ENCODE measurements at regions not wholly inside any gene's neighbourhood (a gene's known extent, or its start where the extent isn't known, plus 50 kb on each side); places are given as distances from the start of the nearest gene placed in this dataset.

DNA sequence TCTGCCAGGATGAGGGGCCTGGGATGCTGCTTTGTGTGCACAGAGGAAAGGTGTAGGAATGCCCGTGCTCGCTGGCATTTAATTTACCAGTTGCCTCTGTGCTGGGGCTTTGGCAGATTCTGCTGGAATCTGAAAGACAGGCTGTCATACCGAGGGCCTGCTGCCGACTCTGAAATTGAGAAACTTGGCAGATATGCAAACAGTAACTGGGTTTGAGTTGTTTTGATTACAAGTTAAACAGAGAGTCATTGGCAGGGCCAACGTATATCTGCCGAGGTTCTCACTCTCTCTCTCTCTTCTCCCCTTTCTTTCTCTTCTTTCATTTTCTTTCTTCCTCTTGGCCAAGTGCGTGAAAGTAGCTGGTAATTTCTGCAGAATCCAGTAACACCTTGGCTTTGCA is 618.7 kb downstream of the VRK1 start:
- TF ChIP-seq, protein P1, sequence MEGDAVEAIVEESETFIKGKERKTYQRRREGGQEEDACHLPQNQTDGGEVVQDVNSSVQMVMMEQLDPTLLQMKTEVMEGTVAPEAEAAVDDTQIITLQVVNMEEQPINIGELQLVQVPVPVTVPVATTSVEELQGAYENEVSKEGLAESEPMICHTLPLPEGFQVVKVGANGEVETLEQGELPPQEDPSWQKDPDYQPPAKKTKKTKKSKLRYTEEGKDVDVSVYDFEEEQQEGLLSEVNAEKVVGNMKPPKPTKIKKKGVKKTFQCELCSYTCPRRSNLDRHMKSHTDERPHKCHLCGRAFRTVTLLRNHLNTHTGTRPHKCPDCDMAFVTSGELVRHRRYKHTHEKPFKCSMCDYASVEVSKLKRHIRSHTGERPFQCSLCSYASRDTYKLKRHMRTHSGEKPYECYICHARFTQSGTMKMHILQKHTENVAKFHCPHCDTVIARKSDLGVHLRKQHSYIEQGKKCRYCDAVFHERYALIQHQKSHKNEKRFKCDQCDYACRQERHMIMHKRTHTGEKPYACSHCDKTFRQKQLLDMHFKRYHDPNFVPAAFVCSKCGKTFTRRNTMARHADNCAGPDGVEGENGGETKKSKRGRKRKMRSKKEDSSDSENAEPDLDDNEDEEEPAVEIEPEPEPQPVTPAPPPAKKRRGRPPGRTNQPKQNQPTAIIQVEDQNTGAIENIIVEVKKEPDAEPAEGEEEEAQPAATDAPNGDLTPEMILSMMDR (conservative IDR thresholded peaks at IDR 0.05; ENCODE audit: low read depth, low read length), result no peak
- DNase-seq (ENCODE audit: low read depth), result no peak
- H3K4me3 ChIP-seq (ENCODE audit: low read depth, low read length), result no peak overlapping the region

DNA sequence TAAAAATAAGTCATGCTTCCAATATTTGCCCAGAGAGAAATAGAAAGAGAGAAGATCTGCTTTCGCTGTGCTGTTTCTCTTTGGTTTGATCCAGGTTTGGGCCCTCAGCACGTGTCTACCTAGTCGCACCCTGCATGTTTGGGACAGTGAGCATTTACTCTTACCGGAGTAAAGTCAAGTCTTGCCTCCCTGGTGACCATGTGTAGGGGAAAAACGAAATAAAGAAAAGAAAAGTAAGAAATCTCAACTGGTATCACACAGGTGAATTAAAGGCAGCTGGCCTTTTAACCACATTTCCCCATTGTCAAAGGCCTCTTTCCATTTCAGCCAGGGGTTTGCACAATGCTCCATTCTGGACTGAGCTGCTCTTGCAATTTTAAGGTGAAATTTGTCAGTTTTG is 619.4 kb downstream of the VRK1 start:
- TF ChIP-seq, protein P1 (conservative IDR thresholded peaks at IDR 0.05; ENCODE audit: low read depth, low read length), result no peak
- no peak for DNase-seq (ENCODE audit: low read depth)
- H3K4me3 ChIP-seq (ENCODE audit: low read depth, low read length), result no peak overlapping the region

DNA sequence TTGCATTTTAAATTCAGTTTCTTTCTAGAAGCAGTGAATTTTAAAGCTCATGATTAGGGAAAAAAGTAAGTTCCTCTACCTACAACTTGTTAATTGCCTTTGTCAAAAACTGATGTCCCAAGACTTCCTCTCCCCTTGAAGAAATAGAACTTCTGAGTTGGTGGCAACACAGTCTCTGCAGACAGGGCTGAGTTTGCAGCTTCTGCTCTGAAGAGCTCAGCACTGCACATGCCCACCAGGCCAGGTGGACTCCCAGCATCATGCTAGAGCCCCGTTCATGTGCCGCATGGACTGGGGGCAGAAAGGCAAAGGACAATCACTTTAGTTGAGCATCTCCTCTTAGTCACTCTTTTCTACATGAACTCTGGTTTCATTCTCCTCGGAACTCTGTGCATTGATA is 620.1 kb downstream of the VRK1 start:
- H3K4me3 ChIP-seq (ENCODE audit: low read depth, low read length), result no peak overlapping the region
- TF ChIP-seq, protein P1 (conservative IDR thresholded peaks at IDR 0.05; ENCODE audit: low read depth, low read length), result no peak
- DNase-seq (ENCODE audit: low read depth), result no peak

DNA sequence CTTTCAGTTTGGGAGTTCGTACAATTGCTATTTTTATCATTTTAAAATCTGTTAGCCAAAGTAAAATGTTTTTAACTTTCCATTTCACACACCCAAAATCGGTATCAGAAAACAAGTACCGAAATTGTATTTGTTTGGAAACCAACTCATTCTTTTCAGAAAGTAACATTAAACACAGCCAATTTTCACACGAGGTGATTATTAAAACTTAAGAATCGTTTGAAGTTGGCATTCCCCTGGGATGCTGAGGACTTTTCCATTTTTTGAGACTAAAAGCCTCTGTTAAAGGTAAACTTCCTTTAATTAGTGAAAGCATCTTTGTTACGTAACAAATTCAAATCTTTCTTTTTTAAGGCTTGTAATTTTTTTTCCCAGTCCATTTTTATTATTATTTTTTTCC is 623.0 kb downstream of the VRK1 start:
- no peak overlapping the region for H3K4me3 ChIP-seq (ENCODE audit: low read depth, low read length)
- no peak for DNase-seq (ENCODE audit: low read depth)
- TF ChIP-seq, protein P1 (conservative IDR thresholded peaks at IDR 0.05; ENCODE audit: low read depth, low read length), result no peak

DNA sequence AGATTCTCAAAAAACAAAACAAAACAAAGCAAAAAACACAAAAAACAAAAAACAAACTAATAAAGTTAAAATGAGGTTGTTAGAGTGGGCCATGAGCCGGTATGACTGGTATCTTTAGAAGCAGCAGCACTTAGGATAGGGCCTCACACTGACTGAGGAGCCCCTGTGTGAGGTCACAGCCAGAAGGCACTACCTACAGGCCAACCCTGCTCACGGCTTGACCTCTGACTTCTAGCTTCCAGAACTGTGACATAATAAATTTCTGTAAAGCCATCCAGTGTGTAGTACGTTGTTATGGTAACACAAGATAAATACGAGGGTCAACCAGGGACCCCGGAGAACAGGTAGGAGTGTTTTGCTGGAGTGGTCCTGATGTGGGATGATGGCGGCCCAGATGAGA is 629.6 kb downstream of the VRK1 start:
- no peak for DNase-seq (ENCODE audit: low read depth)
- TF ChIP-seq, protein P1 (conservative IDR thresholded peaks at IDR 0.05; ENCODE audit: low read depth, low read length), result no peak
- H3K4me3 ChIP-seq (ENCODE audit: low read depth, low read length), result no peak overlapping the region

DNA sequence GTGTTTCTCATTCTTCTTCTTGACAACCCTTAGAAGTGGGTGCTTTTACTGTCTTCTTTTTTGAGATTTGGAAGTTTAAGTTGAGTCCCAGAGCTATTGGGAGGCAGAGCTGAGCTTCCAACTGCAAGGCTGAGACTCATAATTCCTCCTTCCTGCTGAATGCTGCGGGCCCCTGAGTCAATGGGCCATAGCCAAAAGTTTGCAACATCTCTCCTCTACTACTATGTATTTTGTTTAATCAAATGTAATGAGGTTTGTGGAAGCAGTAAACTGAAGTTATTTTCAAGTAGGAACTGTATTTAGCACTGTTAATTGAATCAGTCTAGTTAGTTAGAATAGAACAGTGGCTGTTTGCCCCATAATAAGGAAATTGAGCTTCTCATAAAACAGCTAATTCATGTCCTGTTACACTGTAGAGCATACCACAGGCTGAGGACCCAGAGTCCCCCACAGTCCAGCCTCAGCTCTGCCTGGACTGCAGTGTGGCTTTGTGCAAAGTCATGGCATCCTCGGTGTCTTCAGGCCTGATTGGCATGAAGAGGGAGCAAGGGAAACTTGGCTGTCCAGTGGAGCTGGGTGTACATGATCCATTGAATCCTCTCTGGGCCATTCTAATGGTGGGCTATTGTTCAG is 631.7 kb downstream of the VRK1 start:
- DNase-seq (ENCODE audit: low read depth), result no peak
- TF ChIP-seq, protein P1 (conservative IDR thresholded peaks at IDR 0.05; ENCODE audit: low read depth, low read length), result no peak

DNA sequence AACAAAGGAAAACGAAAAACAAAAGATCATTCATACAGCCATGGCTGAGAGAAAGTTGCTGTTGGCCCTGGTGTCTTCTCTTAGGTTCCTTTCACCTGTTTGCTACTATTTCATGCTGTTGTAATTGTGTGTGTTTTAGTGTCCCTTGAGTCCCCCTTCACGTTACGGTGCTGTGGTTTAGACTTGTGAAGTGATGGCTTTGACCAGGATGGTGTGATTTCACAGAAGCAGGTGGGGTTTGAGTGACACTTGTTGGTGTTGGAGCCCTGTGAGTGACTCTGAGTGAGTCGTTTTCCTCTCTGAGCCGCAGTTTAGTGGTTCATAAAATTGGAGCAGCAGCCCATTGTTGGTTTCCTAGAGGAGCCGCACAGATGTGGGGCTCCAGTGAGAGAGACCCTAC is 635.4 kb downstream of the VRK1 start:
- TF ChIP-seq, protein P1 (conservative IDR thresholded peaks at IDR 0.05; ENCODE audit: low read depth, low read length), result no peak
- no peak for DNase-seq (ENCODE audit: low read depth)
- H3K4me3 ChIP-seq (ENCODE audit: low read depth, low read length), result no peak overlapping the region

More for the DNA sequence above, 631.7 kb downstream of the VRK1 start:
- no peak overlapping the region for H3K4me3 ChIP-seq (ENCODE audit: low read depth, low read length)

Measured in choroid plexus epithelial cell (primary cell).